Osteoblast (primary cell): ENCODE measurements at regions not wholly inside any gene's neighbourhood (a gene's known extent, or its start where the extent isn't known, plus 50 kb on each side); places are given as distances from the start of the nearest gene placed in this dataset.

Experiments
- DNase-seq: peaks from one replicate; pipeline ENCODE4 v3.0.0; 2011; ENCODE audit warnings: low spot score, mixed read lengths; ENCODE audit not compliant: insufficient read length; ENCODE audit errors: missing footprints
- H2AFZ ChIP-seq: 2 replicates; pipeline ENCODE4 v1.6.0; 2011; ENCODE audit warnings: mild to moderate bottlenecking, low read length
- H3K27ac ChIP-seq: 2 replicates; pipeline ENCODE4 v1.5.1; 2011; ENCODE audit warnings: mild to moderate bottlenecking, low read depth, low read length, moderate library complexity
- H3K27me3 ChIP-seq: 2 replicates; pipeline ENCODE4 v1.6.0; 2012; ENCODE audit warnings: mild to moderate bottlenecking, control low read depth, inconsistent platforms, low read length, moderate library complexity; ENCODE audit not compliant: insufficient read depth
- H3K36me3 ChIP-seq: 2 replicates; pipeline ENCODE4 v1.5.1; 2011; ENCODE audit warnings: mild to moderate bottlenecking, low read length, control low read depth, moderate library complexity; ENCODE audit not compliant: insufficient read depth
- H3K4me1 ChIP-seq: 2 replicates; pipeline ENCODE4 v1.5.1; 2011; ENCODE audit warnings: mild to moderate bottlenecking, low read length, control low read depth, moderate library complexity; ENCODE audit not compliant: insufficient read depth
- H3K4me2 ChIP-seq: 2 replicates; pipeline ENCODE4 v1.6.0; 2011; ENCODE audit warnings: mild to moderate bottlenecking, low read length; ENCODE audit not compliant: insufficient read depth
- H3K4me3 ChIP-seq: fragments of 200-600 bp; sonication (generic); 3 replicates; pipeline ENCODE4 v1.5.1; 2012; ENCODE audit warnings: mild to moderate bottlenecking, low read length, inconsistent platforms; ENCODE audit not compliant: insufficient read depth
- H3K79me2 ChIP-seq: 2 replicates; pipeline ENCODE4 v1.6.0; 2012; ENCODE audit warnings: mild to moderate bottlenecking, low read length, control low read depth, inconsistent platforms; ENCODE audit not compliant: insufficient read depth
- H3K9me3 ChIP-seq: 2 replicates; pipeline ENCODE4 v1.5.1; 2011; ENCODE audit warnings: low read depth, low read length, control low read depth
- H4K20me1 ChIP-seq: 2 replicates; pipeline ENCODE4 v1.6.0; 2012; ENCODE audit warnings: mild to moderate bottlenecking, low read length, control low read depth; ENCODE audit not compliant: insufficient read depth
- TF ChIP-seq, protein P1 (sequence below): IDR thresholded peaks from 2 replicates; pipeline ENCODE4 v1.5.1; 2011; ENCODE audit warnings: mild to moderate bottlenecking, low read depth, low read length, moderate library complexity; ENCODE audit errors: extremely low read depth

DNA sequence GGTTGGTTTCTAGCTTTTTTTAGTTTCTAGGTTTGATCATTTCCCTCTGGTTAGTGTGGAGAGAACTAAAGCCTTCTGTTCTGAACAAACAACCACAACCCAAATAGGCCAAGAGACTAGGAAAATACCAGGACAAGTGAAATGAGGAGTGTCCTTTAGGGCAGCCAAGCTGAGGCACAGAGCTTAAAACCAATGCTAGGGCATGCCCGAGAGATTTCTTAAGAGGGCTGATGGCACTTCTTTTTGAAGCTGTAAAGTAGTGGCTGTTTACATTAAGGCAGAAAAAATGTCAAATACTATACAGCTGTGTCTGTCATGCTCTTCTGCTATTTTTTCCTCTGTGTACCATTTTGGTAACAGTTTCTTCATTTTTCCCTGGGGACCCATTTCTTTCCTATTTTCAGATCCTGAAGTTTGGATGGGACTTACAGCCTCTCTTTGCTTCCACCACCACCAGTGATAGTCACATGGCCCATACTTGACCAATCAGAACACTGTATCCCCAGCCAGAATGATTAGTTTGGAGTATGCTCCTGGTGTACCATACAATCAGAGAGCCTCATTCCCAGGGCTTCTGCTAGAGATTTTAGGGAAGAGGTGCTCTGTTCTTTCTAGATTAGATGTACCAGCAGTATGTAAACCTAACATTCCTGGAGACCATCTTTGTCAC is 154.4 kb downstream of the BMP2 start:
- no peak for DNase-seq
- Histone ChIP-seq H3K4me2 (no peak overlapping the region), H3K36me3 (no peaks in the 10 kb centered on the region)

DNA sequence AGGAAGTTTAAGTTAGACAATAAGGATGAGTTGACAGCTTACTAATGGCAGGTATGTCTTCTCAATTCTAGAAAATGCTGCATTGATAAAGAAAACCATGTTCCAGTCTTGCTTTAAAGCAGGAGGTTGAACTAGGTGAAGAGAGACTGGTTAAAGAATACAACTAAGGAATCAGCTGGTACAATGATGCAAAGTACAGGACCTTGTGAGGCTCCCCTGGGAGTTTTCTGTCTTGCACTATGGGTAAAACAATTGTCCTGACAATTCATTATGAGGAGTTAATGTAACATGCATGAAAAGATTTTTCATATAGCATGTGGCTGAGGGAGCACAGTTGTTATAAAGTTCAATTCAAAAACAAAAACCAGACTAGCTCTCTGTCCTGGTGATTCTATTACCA is 157.2 kb downstream of the BMP2 start:
- Histone ChIP-seq H3K4me1 (no peaks in the 10 kb centered on the region), H3K9me3 (no peaks in the 10 kb centered on the region), H4K20me1 (no peaks in the 10 kb centered on the region), H3K4me3 (no peak overlapping the region), H3K27ac (no peak overlapping the region), H3K27me3 (no peaks in the 10 kb centered on the region), H2AFZ (no peak overlapping the region), H3K36me3 (no peaks in the 10 kb centered on the region), H3K4me2 (no peak overlapping the region), H3K79me2 (no peaks in the 10 kb centered on the region)
- TF ChIP-seq, protein P1, sequence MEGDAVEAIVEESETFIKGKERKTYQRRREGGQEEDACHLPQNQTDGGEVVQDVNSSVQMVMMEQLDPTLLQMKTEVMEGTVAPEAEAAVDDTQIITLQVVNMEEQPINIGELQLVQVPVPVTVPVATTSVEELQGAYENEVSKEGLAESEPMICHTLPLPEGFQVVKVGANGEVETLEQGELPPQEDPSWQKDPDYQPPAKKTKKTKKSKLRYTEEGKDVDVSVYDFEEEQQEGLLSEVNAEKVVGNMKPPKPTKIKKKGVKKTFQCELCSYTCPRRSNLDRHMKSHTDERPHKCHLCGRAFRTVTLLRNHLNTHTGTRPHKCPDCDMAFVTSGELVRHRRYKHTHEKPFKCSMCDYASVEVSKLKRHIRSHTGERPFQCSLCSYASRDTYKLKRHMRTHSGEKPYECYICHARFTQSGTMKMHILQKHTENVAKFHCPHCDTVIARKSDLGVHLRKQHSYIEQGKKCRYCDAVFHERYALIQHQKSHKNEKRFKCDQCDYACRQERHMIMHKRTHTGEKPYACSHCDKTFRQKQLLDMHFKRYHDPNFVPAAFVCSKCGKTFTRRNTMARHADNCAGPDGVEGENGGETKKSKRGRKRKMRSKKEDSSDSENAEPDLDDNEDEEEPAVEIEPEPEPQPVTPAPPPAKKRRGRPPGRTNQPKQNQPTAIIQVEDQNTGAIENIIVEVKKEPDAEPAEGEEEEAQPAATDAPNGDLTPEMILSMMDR = no peak
- no peak for DNase-seq

More for the DNA sequence above, 154.4 kb downstream of the BMP2 start:
- H3K79me2 ChIP-seq = no peaks in the 10 kb centered on the region
- no peaks in the 10 kb centered on the region for H3K27me3 ChIP-seq
- no peak overlapping the region for H3K27ac ChIP-seq
- H3K4me1 ChIP-seq = no peaks in the 10 kb centered on the region
- no peaks in the 10 kb centered on the region for H3K9me3 ChIP-seq
- H3K4me3 ChIP-seq = no peak overlapping the region
- no peak overlapping the region for H2AFZ ChIP-seq
- no peaks in the 10 kb centered on the region for H4K20me1 ChIP-seq
- TF ChIP-seq, protein P1 = no peak

DNA sequence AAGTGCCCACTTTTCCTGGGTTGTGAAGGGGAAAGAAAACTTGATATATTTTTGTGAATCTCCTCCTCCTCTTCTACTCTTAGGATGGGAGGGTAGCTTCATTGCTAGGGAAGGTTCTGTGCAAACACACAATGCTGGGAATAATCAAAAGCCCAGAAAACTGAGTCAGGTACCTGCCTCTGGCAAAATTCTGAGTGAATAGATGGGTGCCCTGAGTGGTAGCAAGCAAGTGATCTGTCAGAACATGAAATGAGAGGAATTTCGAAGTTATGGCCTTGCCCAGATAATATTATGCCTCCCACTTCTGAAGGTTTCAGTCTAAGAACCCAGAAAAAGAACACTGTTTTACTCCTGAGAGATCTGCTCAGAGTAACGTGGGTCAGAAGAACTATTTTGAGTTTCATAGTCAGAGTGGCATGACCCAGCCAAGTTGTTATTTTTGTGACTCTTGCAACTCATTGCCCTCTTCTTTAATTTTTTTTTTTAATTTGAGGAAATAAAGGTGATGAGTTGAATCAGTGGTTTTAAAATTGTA is 158.3 kb downstream of the BMP2 start:
- H3K36me3 ChIP-seq = no peaks in the 10 kb centered on the region
- no peaks in the 10 kb centered on the region for H3K9me3 ChIP-seq
- no peak overlapping the region for H2AFZ ChIP-seq
- TF ChIP-seq, protein P1 = no peak
- H3K27me3 ChIP-seq = no peaks in the 10 kb centered on the region
- no peak for DNase-seq
- no peak overlapping the region for H3K4me3 ChIP-seq
- no peaks in the 10 kb centered on the region for H3K4me1 ChIP-seq
- H3K27ac ChIP-seq = no peak overlapping the region
- no peak overlapping the region for H3K4me2 ChIP-seq
- no peaks in the 10 kb centered on the region for H4K20me1 ChIP-seq
- H3K79me2 ChIP-seq = no peaks in the 10 kb centered on the region

DNA sequence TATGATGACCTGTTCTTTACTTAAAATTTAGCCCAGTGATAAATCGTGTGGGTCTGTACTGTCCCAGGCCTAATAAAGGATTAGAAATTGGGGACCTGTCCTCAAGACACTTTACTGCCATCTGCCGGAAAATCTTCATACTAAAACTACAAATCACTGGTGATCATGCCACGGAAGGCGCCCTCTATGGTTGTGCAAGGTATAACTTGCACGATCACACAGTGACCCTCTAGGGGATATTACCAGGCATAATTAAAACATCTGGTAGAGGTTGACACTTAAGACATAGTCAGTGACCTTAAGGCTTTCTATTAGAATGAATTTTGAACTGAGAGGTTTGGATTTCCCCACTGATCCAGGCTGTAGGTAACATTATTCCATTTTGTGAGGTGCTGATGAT is 172.6 kb downstream of the BMP2 start:
- Histone ChIP-seq H3K4me3 (no peak overlapping the region), H3K36me3 (no peaks in the 10 kb centered on the region), H3K79me2 (no peaks in the 10 kb centered on the region), H3K9me3 (peaks cover 2% of the 10 kb centered on the region), H2AFZ (no peak overlapping the region), H3K27me3 (no peaks in the 10 kb centered on the region), H3K4me2 (no peak overlapping the region), H3K4me1 (no peaks in the 10 kb centered on the region), H4K20me1 (no peaks in the 10 kb centered on the region), H3K27ac (no peak overlapping the region)
- no peak for DNase-seq
- TF ChIP-seq, protein P1 = no peak
